Daoy (cell line): ENCODE measurements at regions not wholly inside any gene's neighbourhood (a gene's known extent, or its start where the extent isn't known, plus 50 kb on each side); places are given as distances from the start of the nearest gene placed in this dataset.
A peak's percentile ranks its signal among the peaks of the same experiment; 100 is the strongest.
"Not testable (repeated sequence)": the region's sequence is repeated elsewhere in the genome, so short reads cannot be mapped to it uniquely, and the experiment has no call there.

Source experiments
- DNase-seq: peaks from one replicate; pipeline ENCODE4 v3.0.0-alpha.2; 2015; ENCODE audit warnings: low read depth

GRCh38 chr12:131229426-131230339 lies 276.0 kb downstream of the ADGRD1 start:
- no peak for DNase-seq

GRCh38 chr12:131230340-131231031 lies 276.8 kb downstream of the ADGRD1 start:
- no peak for DNase-seq

- DNase-seq, result no peak
These were observed 277.6 kb downstream of the ADGRD1 start for GRCh38 chr12:131231032-131231980.

GRCh38 chr12:131232036-131232435 lies 278.3 kb downstream of the ADGRD1 start:
- DNase-seq, result no peak

GRCh38 chr12:131232872-131233271 lies 279.2 kb downstream of the ADGRD1 start:
- not testable (repeated sequence) for DNase-seq

GRCh38 chr12:131233850-131234789 lies 280.4 kb downstream of the ADGRD1 start:
- not testable (repeated sequence) for DNase-seq

- not testable (repeated sequence) for DNase-seq
These were observed 281.1 kb downstream of the ADGRD1 start for GRCh38 chr12:131234841-131235271.

- no peak for DNase-seq
These were observed 282.2 kb downstream of the ADGRD1 start for GRCh38 chr12:131235871-131236271.

GRCh38 chr12:131239384-131240094 lies 285.8 kb downstream of the ADGRD1 start:
- DNase-seq, result no peak

GRCh38 chr12:131241517-131241916 lies 287.8 kb downstream of the ADGRD1 start:
- DNase-seq, result no peak

GRCh38 chr12:131242741-131243496 lies 289.2 kb downstream of the ADGRD1 start:
- DNase-seq, result peak; percentile 70

- DNase-seq, result not testable (repeated sequence)
These were observed 290.5 kb downstream of the ADGRD1 start for GRCh38 chr12:131244157-131244688.

GRCh38 chr12:131245161-131245560 lies 291.5 kb downstream of the ADGRD1 start:
- DNase-seq, result not testable (repeated sequence)

GRCh38 chr12:131245564-131246355 lies 292.1 kb downstream of the ADGRD1 start:
- DNase-seq, result no peak

- DNase-seq, result not testable (repeated sequence)
These were observed 293.5 kb downstream of the ADGRD1 start for GRCh38 chr12:131247026-131247725.

GRCh38 chr12:131247875-131248274 lies 294.2 kb downstream of the ADGRD1 start:
- not testable (repeated sequence) for DNase-seq
